ENCODE measurements at regions not wholly inside any gene's neighbourhood (a gene's known extent, or its start where the extent isn't known, plus 50 kb on each side); places are given as distances from the start of the nearest gene placed in this dataset.
A peak's percentile ranks its signal among the peaks of the same experiment; 100 is the strongest.

- intact Hi-C loops (cut with DNase I; ENCODE audit: low total_unique reads), result no loop called here
- Histone ChIP-seq H3K4me3 (no peak overlapping the region), H3K27me3 (no peaks in the 10 kb centered on the region), H3K36me3 (no peaks in the 10 kb centered on the region), H3K4me1 (peaks cover 0 to 20% (median under 1%) of the 10 kb centered on the region in 4 donors), H3K27ac (no peak overlapping the region), H3K9me3 (no peaks in the 10 kb centered on the region)
- no peak for DNase-seq
- WGBS, 5 donors, result 73 to 86% (median 83%) methylated on average over 2 of the region's 2 CpGs
- TF ChIP-seq CTCF (IDR thresholded peaks at IDR 0.05), result no peak
- TF ChIP-seq EP300 (IDR thresholded peaks at IDR 0.05), result no peak
- TF ChIP-seq POLR2AphosphoS5 (IDR thresholded peaks at IDR 0.05), result no peak
Observed at GRCh38 chr2:150219861-150220260, 267.6 kb downstream of the RND3 start.

GRCh38 chr2:150215041-150215440 lies 272.4 kb downstream of the RND3 start:
- 33 to 58% (median 49%) methylated on average over 1 of the region's 1 CpG for WGBS, 5 donors

GRCh38 chr2:150214626-150215025 lies 272.8 kb downstream of the RND3 start:
- Histone ChIP-seq H3K4me3 (no peak overlapping the region), H3K4me1 (peaks cover 6 to 36% (median 18%) of the 10 kb centered on the region in 4 donors), H3K27ac (peak overlapping the region in 2 of 5 donors; percentile 27 to 46), H3K27me3 (no peaks in the 10 kb centered on the region), H3K36me3 (no peaks in the 10 kb centered on the region), H3K9me3 (no peaks in the 10 kb centered on the region)
- peak in 2 of 3 donors; percentile 51 to 77 for TF ChIP-seq POLR2AphosphoS5 (IDR thresholded peaks at IDR 0.05)
- TF ChIP-seq CTCF (IDR thresholded peaks at IDR 0.05), result no peak
- DNase-seq, result peak in 1 of 2 donors; percentile 69
- 8 to 40% (median 13%) methylated on average over 1 of the region's 1 CpG for WGBS, 5 donors
- intact Hi-C loops (cut with DNase I; ENCODE audit: low total_unique reads), result no loop called here

More at GRCh38 chr2:150215041-150215440, 272.4 kb downstream of the RND3 start:
- intact Hi-C loops (cut with DNase I; ENCODE audit: low total_unique reads), result no loop called here
- Histone ChIP-seq H3K36me3 (no peaks in the 10 kb centered on the region), H3K27me3 (no peaks in the 10 kb centered on the region), H3K9me3 (no peaks in the 10 kb centered on the region), H3K4me1 (peaks cover 6 to 36% (median 18%) of the 10 kb centered on the region in 4 donors), H3K27ac (peak overlapping the region in 2 of 5 donors; percentile 27 to 46), H3K4me3 (no peak overlapping the region)
- DNase-seq, result no peak
- TF ChIP-seq EP300 (IDR thresholded peaks at IDR 0.05) (no peak), CTCF (IDR thresholded peaks at IDR 0.05) (no peak)

GRCh38 chr2:150212722-150213171 lies 274.7 kb downstream of the RND3 start:
- H3K4me3 ChIP-seq, result no peak overlapping the region
- H3K27me3 ChIP-seq, result no peaks in the 10 kb centered on the region
- peaks cover 6 to 49% (median 29%) of the 10 kb centered on the region in 4 donors for H3K4me1 ChIP-seq
- DNase-seq, result peak in 1 of 2 donors; percentile 27
- no peak overlapping the region for H3K27ac ChIP-seq
- intact Hi-C loops (cut with DNase I; ENCODE audit: low total_unique reads), result no loop called here
- no peaks in the 10 kb centered on the region for H3K36me3 ChIP-seq
- H3K9me3 ChIP-seq, result no peaks in the 10 kb centered on the region
- no peak for TF ChIP-seq EP300 (IDR thresholded peaks at IDR 0.05)
- no peak for TF ChIP-seq CTCF (IDR thresholded peaks at IDR 0.05)
- TF ChIP-seq POLR2AphosphoS5 (IDR thresholded peaks at IDR 0.05), result no peak
- no peak for TF ChIP-seq POLR2A (IDR thresholded peaks at IDR 0.05)
- WGBS, 5 donors, result 30 to 42% (median 38%) methylated on average over 4 of the region's 4 CpGs

All from stomach (tissue), 8 donors.